HepG2 (cell line): ENCODE measurements at regions not wholly inside any gene's neighbourhood (a gene's known extent, or its start where the extent isn't known, plus 50 kb on each side); places are given as distances from the start of the nearest gene placed in this dataset.

Experiments
- ATAC-seq: fragments of 200-7000 bp; cut with Tn5 transposase; 3 replicates; pipeline ENCODE4 v1.9.1; 2020; ENCODE audit warnings: mild to moderate bottlenecking, moderate library complexity
- BruUV-seq: library from RNA; stranded (reverse); fragments of 400-500 nt; replicated peaks from 2 replicates; lab custom pipeline; 2021; lab: Mats Ljungman, UMichigan
- CTCF ChIA-PET: fragments of 300-600 bp; formaldehyde crosslinking; extraction: SDS; loops from one replicate; lab custom pipeline; 2021; ENCODE audit warnings: low total read pairs, inconsistent platforms, low intra/inter-chr PET ratio; lab: Yijun Ruan, JAX
- POLR2A ChIA-PET: fragments of 350-600 bp; sonication (Branson Sonifier 250); formaldehyde crosslinking; loops from one replicate; lab custom pipeline; 2020; ENCODE audit warnings: antibody characterized with exemption, inconsistent platforms; lab: Yijun Ruan, JAX
- DNase-seq: peaks from one replicate; pipeline ENCODE4 v3.0.0-alpha.2; 2015; ENCODE audit warnings: low spot score
- FAIRE-seq: peaks from 3 replicates; lab custom pipeline; 2011; peaks lifted over from hg19 to GRCh38; lab: Jason Lieb, UNC
- H2AFZ ChIP-seq: one replicate; pipeline ENCODE4 v1.6.1; 2011; ENCODE audit warnings: low read length, inconsistent platforms
- H3K27ac ChIP-seq: fragments of 300-600 bp; 3 replicates; pipeline ENCODE4 v1.8.0; 2011; ENCODE audit warnings: mixed run types, mild to moderate bottlenecking, mixed read lengths, low read length, inconsistent platforms; ENCODE audit not compliant: insufficient read depth; ENCODE audit errors: extremely low read length
- H3K27me3 ChIP-seq, 2 experiments: fragments of 200-600 bp in 1 of 2; 2 replicates in 1 of 2; 3 replicates in 1 of 2; pipeline versions ENCODE4 v1.6.0 to v1.8.0; 2011; ENCODE audit warnings: low read length in 2 of 2, mild to moderate bottlenecking in 2 of 2, moderate library complexity in 2 of 2, inconsistent platforms in 1 of 2; ENCODE audit not compliant: insufficient read depth in 2 of 2, control insufficient read depth in 1 of 2
- H3K36me3 ChIP-seq, 2 experiments: fragments of 200-600 bp in 1 of 2; replicated peaks in 1 of 2; 2 replicates in 1 of 2; 3 replicates in 1 of 2; pipeline versions ENCODE4 v1.5.1 to v1.8.0; 2011; ENCODE audit warnings: low read length in 2 of 2, inconsistent platforms in 1 of 2; ENCODE audit not compliant: insufficient read depth in 2 of 2, control insufficient read depth in 1 of 2
- H3K4me1 ChIP-seq: 2 replicates; pipeline ENCODE4 v1.5.1; 2012; ENCODE audit warnings: low read length, inconsistent platforms; ENCODE audit not compliant: insufficient read depth
- H3K4me2 ChIP-seq: 2 replicates; pipeline ENCODE4 v1.6.0; 2011; ENCODE audit warnings: low read depth, low read length, inconsistent platforms
- H3K4me3 ChIP-seq, 3 experiments: fragments of 200-600 bp in 1 of 3; sonication (generic), shearing (Covaris generic) in 1 of 3; replicated peaks in 1 of 3; 2 replicates each; pipeline ENCODE4 v1.5.1; 2011 to 2016; ENCODE audit warnings: low read length in 3 of 3, inconsistent platforms in 2 of 3, low read depth in 2 of 3, mild to moderate bottlenecking in 2 of 3, control low read depth in 1 of 3, mixed read lengths in 1 of 3; ENCODE audit not compliant: insufficient read depth in 1 of 3
- H3K79me2 ChIP-seq: one replicate; pipeline ENCODE4 v1.6.1; 2011; ENCODE audit warnings: low read length, inconsistent platforms; ENCODE audit not compliant: insufficient read depth
- H3K9ac ChIP-seq: 2 replicates; pipeline ENCODE4 v1.6.0; 2011; ENCODE audit warnings: mild to moderate bottlenecking, low read depth, low read length, inconsistent platforms; ENCODE audit not compliant: insufficient read depth
- H3K9me3 ChIP-seq: 2 replicates; pipeline ENCODE4 v1.5.1; 2012; ENCODE audit warnings: mild to moderate bottlenecking, low read length
- H4K20me1 ChIP-seq: 2 replicates; pipeline ENCODE4 v1.6.0; 2011; ENCODE audit warnings: inconsistent platforms, mild to moderate bottlenecking, low read length, moderate library complexity; ENCODE audit not compliant: insufficient read depth
- CC2D1A ChIP-seq: sonication (generic); formaldehyde crosslinking; IDR thresholded peaks from 2 replicates; pipeline ENCODE4 v1.8.1; 2023; ENCODE audit warnings: mild to moderate bottlenecking, missing genetic modification reagents
- E2F1 ChIP-seq: sonication (generic); formaldehyde crosslinking; IDR thresholded peaks from 2 replicates; pipeline ENCODE4 v1.5.0; 2020; ENCODE audit warnings: missing genetic modification reagents
- LCORL ChIP-seq, 2 experiments: fragments of 450-650 bp in 1 of 2; sonication (generic) in 1 of 2; formaldehyde crosslinking in 1 of 2; IDR thresholded peaks; 2 replicates each; pipeline versions ENCODE4 v1.5.0 to v1.6.1; 2017 to 2020; ENCODE audit warnings: antibody characterized with exemption in 1 of 2, missing genetic modification reagents in 1 of 2
- MYC ChIP-seq: sonication (generic); formaldehyde crosslinking; IDR thresholded peaks from 2 replicates; pipeline ENCODE4 v1.9.0; 2021; ENCODE audit warnings: missing genetic modification reagents, borderline replicate concordance
- NFIC ChIP-seq: IDR thresholded peaks from 2 replicates; pipeline ENCODE4 v1.6.1; 2012; ENCODE audit warnings: mild to moderate bottlenecking, low read length, inconsistent platforms
- PHF8 ChIP-seq: sonication (generic); formaldehyde crosslinking; IDR thresholded peaks from 2 replicates; pipeline ENCODE4 v1.5.0; 2020; ENCODE audit warnings: missing genetic modification reagents
- RFX1 ChIP-seq: fragments of 450-650 bp; IDR thresholded peaks from 2 replicates; pipeline ENCODE4 v1.6.1; 2017
- SMC3 ChIP-seq: IDR thresholded peaks from 2 replicates; pipeline ENCODE4 v1.6.1; 2011; ENCODE audit warnings: low read length, improper control_type of control experiment
- SNAPC4 ChIP-seq: sonication (generic); formaldehyde crosslinking; IDR thresholded peaks from 2 replicates; pipeline ENCODE4 v1.4.0; 2020; ENCODE audit warnings: mild to moderate bottlenecking, missing genetic modification reagents
- TBX2 ChIP-seq: sonication (generic); formaldehyde crosslinking; IDR thresholded peaks from 2 replicates; pipeline ENCODE4 v1.5.0; 2020; ENCODE audit warnings: missing genetic modification reagents, mild to moderate bottlenecking, borderline replicate concordance
- ZFP36 ChIP-seq: fragments of 150-350 bp; IDR thresholded peaks from 2 replicates; pipeline ENCODE4 v1.6.1; 2018; ENCODE audit warnings: borderline replicate concordance, low read length, low read depth; ENCODE audit not compliant: partially characterized antibody
- ZNF180 ChIP-seq: sonication (generic); formaldehyde crosslinking; IDR thresholded peaks from 2 replicates; pipeline ENCODE4 v1.4.0; 2020; ENCODE audit warnings: low read depth, missing genetic modification reagents, borderline replicate concordance
- ZNF33A ChIP-seq: sonication (generic); formaldehyde crosslinking; IDR thresholded peaks from 2 replicates; pipeline ENCODE4 v1.5.1; 2020; ENCODE audit warnings: missing genetic modification reagents, mild to moderate bottlenecking, moderate library complexity, borderline replicate concordance
- ZNF446 ChIP-seq: sonication (generic); formaldehyde crosslinking; IDR thresholded peaks from 2 replicates; pipeline ENCODE4 v1.5.0; 2020; ENCODE audit warnings: mild to moderate bottlenecking, missing genetic modification reagents
- ZNF598 ChIP-seq: sonication (generic); formaldehyde crosslinking; IDR thresholded peaks from 2 replicates; pipeline ENCODE4 v1.5.1; 2020; ENCODE audit warnings: mild to moderate bottlenecking, missing genetic modification reagents, borderline replicate concordance
- in situ Hi-C: cut with HindIII; loops from 2 replicates; pipeline ENCODE4 v1.10.0; 2017; ENCODE audit warnings: low pct_unique_long_range_greater_than_20kb; ENCODE audit not compliant: extremely low pct_ligation_motif_present
- intact Hi-C: fragments of 100-400 bp; cut with micrococcal nuclease; formaldehyde crosslinking; loops from one replicate; pipeline ENCODE4 v1.10.0; 2022; ENCODE audit not compliant: unreplicated experiment

- H4K20me1 ChIP-seq, result no peaks in the 10 kb centered on the region
- in situ Hi-C loops, result no loop called here
- H3K9ac ChIP-seq, result no peak overlapping the region
- no peaks in the 10 kb centered on the region for H3K4me1 ChIP-seq
- TF ChIP-seq ZFP36, result no peak
- TF ChIP-seq NFIC, result no peak
- no peak for TF ChIP-seq ZNF180 (CRISPR knock-in tag)
- no peak for TF ChIP-seq TBX2 (CRISPR knock-in tag)
- TF ChIP-seq ZNF33A (CRISPR knock-in tag), result no peak
- no peak for TF ChIP-seq ZNF598 (CRISPR knock-in tag)
- TF ChIP-seq E2F1 (CRISPR knock-in tag), result no peak
- no peak for TF ChIP-seq RFX1
- TF ChIP-seq MYC (CRISPR knock-in tag), result no peak
- TF ChIP-seq LCORL (IDR thresholded peaks at IDR 0.05), result no peak
- TF ChIP-seq LCORL (CRISPR knock-in tag; IDR thresholded peaks at IDR 0.05), result no peak
- TF ChIP-seq CC2D1A (CRISPR knock-in tag), result no peak
- TF ChIP-seq SMC3, result no peak
- TF ChIP-seq ZNF446 (CRISPR knock-in tag), result no peak
- TF ChIP-seq SNAPC4, result no peak
- no peak for TF ChIP-seq PHF8 (CRISPR knock-in tag)
- H3K27ac ChIP-seq, result no peak overlapping the region
- H3K9me3 ChIP-seq, result peaks cover 5% of the 10 kb centered on the region
- BruUV-seq, result no TSS peak
- no peaks in the 10 kb centered on the region for H3K79me2 ChIP-seq
- ChIA-PET POLR2A (no interaction called here), CTCF (no interaction called here)
- no peak overlapping the region for H2AFZ ChIP-seq
- H3K4me3 ChIP-seq, result no peak overlapping the region
- no peak for ATAC-seq
- no peak overlapping the region for H3K4me2 ChIP-seq
- no peaks in the 10 kb centered on the region for H3K36me3 ChIP-seq
- FAIRE-seq, result no peak
- DNase-seq, result no peak
- intact Hi-C loops, result no loop called here
- H3K27me3 ChIP-seq, result no peaks in the 10 kb centered on the region
These were observed 117.3 kb upstream of the UBE3A start for GRCh38 chr15:25556136-25556535.
